ENCODE measurements at regions not wholly inside any gene's neighbourhood (a gene's known extent, or its start where the extent isn't known, plus 50 kb on each side); places are given as distances from the start of the nearest gene placed in this dataset.

GRCh38 chr7:54940748-54941147 lies 78.1 kb upstream of the EGFR start:
- no peak for TF ChIP-seq CTCF (conservative IDR thresholded peaks at IDR 0.05 in 1 of 2, IDR thresholded peaks at IDR 0.05 in 1 of 2; ENCODE audit: low read depth in 1 of 2, low read length in 2 of 2)
- TF ChIP-seq EZH2 (IDR thresholded peaks at IDR 0.05; ENCODE audit: low read length, missing control alignments) = no peak

All from fibroblast of lung (primary cell).